GM19240 (cell line): ENCODE measurements at regions not wholly inside any gene's neighbourhood (a gene's known extent, or its start where the extent isn't known, plus 50 kb on each side); places are given as distances from the start of the nearest gene placed in this dataset.

Experiments
- DNase-seq: peaks from one replicate; pipeline ENCODE4 v3.0.0; 2011; ENCODE audit warnings: low spot score; ENCODE audit not compliant: insufficient read length

DNA sequence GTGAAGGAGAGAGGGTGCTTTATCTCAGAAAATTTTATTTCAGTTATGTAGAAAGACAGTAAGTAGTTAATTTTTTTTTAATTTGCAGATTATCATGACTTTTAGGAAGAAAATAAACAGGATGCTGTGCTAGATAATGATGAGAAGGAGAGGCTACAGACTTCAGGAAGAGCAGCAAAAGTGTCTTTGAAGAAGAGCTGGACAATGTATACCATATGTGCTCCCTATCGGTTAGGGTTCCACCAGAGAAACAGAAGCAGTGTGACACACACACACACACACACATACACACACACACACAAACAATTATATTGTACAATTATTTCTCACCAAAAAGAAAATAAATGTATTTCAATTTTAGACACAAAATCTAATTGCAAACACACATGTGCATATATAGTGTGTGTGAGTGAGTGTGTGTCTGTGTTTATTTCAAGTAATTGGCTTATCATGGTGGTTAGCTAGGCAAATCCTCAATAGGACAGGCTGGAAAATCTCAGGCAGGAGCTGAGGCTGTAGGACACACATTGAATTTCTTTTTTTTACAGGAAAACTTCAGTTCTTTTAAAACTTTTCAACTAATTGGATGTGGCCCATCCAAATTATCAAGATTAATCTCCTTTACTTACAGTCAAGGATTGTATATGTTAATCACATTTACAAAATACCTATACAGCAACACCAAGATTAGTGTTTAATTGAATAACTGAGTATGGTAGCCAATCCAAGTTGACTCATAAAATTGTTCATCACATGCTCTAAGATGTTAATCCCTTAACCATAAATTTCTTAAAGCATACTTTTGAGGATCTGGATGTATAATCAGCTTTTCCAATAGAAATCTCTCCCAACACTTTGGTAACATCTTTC is 235.8 kb upstream of the DCN start:
- no peak for DNase-seq

GRCh38 chr12:91417650-91418049 is 235.0 kb upstream of the DCN start:
- no peak for DNase-seq

DNA sequence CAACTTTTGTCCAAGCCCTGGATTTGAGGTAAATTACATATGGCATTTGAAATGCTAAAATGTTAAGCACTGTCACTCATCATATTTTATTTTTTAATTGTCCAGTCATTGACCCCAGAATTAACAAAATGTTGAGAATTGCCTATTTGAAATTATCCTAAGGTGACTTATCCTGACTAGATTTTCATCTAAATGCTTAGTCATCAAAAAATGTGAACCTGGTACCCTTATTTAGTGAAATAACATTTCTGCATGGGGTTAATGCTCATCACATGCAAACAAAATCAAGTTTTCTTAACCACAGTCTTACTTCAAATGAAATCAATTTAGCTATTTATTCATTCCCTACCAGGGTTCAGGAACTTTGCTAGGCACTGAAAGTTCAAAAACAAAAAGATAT is 232.0 kb upstream of the DCN start:
- DNase-seq = no peak

GRCh38 chr12:91413581-91414546 is 231.2 kb upstream of the DCN start:
- no peak for DNase-seq

DNA sequence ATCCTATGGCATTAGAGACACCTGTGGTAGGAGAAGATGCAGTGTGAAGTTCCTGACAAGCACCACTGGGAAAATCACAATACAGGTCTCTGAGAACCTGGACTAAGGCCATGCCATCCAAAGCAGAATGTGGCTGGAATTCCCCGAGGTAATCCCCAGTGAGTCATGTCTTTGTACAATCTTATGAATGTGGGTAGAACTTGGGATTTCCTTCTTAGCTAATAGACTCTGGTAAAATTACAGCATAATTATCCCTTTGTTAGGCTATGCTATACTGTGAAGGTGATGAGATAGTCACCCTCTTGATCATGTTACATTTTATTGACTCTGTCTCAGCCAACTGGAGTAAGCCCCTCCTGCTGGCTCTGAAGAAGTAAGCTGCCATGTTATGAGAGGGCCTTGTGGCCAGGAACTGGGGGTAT is 224.3 kb upstream of the DCN start:
- DNase-seq = no peak

- no peak for DNase-seq
Observed at GRCh38 chr12:91404441-91404840, 221.8 kb upstream of the DCN start.

- DNase-seq = no peak
Observed at GRCh38 chr12:91401190-91401589, 218.6 kb upstream of the DCN start.

GRCh38 chr12:91400271-91400670 is 217.7 kb upstream of the DCN start:
- no peak for DNase-seq

DNA sequence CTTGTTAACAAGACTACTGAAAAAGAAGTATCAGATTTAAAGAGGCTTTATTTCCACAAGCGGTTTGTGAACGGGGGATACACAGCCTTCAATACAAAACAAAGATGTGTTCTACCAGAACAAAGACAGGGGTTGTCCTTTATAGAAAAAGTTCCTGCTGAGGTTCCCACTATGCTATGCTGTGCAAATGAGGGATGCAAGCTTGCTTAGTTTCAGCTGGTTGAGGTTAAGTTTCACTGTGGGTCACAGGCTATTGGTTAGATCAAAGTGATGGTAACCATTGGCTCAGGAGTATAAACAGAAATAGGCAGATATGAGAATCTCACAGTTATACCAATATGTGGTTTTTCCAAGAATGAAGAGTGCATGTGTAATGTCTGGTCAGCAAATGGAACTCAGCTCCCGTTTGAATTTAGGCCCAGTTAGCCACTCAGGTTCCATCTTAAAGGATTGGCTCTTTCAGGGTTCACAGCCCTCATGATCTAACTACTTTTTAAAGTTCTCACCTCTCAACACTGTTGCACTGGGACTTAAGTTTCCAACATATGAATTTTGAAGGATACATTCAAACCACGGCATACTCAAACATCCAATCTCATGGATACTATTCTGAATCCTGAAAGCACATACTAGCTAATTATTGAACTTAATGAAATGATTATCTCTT is 215.4 kb upstream of the DCN start:
- no peak for DNase-seq

DNA sequence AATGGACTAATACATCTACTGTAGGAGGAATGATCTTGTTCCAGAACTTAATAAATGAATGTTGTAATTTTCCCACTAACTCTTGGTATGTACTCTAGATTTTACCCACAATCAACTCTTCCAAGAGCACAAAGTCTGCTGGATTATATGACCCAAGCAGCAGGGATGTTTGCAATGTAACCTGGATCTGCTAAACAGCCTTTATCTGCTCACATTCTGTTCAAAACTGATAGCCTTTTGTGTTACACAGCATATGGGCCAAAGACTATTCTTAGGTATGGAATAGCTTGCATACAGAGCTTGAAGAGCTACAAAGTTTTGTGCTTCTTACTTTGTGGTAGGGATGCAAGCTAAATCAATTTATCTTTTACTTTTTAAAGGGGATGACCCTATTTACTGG is 213.7 kb upstream of the DCN start:
- no peak for DNase-seq

DNA sequence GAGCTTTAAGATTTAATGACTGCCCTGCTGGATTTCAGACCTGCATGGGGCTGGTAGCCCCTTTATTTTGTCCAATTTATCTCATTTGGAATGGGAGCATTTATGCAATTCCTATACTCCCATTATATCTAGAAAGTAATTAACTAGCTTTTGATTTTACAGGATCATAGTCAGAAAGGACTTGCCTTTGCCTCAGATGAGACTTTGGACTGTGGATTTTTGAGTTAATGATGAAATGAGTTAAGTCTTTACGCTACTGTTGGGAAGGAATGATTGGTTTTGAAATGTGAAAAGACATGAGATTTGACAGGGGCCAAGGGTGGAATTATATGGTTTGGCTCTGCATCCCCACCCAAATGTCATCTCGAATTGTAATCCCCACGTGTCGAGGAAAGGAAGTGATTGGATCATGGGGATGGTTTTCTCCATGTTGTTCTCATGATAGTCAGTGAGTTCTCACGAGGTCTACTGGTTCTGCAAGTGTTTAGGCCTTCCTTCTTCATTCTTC is 213.1 kb upstream of the DCN start:
- no peak for DNase-seq

GRCh38 chr12:91394903-91395302 is 212.3 kb upstream of the DCN start:
- no peak for DNase-seq

- DNase-seq = no peak
Observed at GRCh38 chr12:91388573-91388972, 206.0 kb upstream of the DCN start.

DNA sequence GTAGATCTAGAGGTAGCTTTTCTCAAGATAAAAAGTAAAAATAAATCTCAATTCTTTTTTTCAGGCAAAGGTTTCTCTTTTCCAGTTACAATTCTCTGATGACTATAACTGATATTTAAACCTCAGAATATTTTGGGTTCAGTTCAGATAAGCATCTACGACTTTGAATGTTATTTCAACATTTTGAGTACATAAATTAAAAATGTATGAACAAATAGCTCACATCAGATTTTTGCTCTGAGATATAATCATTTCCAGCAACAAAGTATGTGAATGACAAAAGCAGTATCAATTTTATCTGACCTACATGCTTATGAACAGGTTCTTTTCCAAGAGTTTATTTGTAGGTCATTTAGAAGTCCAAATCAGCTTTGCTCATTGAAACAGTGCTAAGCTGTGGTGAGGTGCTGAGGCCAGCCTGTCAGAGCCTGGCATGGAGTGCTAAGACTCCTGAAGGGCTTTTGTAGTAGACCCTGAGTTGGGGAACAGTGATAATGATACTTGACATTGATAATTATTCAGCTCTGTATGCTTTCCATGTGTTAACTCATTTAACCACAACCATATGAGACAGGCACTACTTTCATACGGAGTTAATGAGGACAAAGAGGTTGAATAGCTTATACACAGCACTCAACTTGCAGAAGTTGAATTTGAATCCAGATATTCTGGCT is 205.0 kb upstream of the DCN start:
- no peak for DNase-seq

- no peak for DNase-seq
Observed at GRCh38 chr12:91384806-91385205, 202.2 kb upstream of the DCN start.

- DNase-seq = no peak
Observed at GRCh38 chr12:91384366-91384765, 201.7 kb upstream of the DCN start.

GRCh38 chr12:91383099-91383498 is 200.5 kb upstream of the DCN start:
- no peak for DNase-seq

DNA sequence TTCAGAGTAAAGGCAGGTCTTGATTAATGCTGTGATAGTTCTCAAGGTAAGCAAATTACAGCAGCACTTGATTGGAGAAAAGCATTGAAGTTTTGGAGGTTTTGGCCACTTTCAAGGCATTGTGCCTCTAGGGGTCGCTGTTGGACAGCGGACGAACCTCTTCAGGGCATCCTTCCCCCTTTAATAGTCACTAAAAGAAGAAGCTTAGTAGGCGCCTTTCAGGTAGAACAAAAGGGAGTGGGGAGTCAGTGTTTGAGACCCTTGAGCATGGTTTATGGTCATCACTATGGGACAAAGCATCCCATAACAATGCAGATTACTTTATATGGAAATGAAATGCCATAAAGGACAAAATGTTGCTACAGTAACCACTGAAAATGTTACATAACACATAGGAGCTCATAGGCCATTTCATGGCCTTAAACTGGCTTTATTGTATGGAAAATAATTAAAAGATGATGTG is 199.5 kb upstream of the DCN start:
- DNase-seq = no peak

DNA sequence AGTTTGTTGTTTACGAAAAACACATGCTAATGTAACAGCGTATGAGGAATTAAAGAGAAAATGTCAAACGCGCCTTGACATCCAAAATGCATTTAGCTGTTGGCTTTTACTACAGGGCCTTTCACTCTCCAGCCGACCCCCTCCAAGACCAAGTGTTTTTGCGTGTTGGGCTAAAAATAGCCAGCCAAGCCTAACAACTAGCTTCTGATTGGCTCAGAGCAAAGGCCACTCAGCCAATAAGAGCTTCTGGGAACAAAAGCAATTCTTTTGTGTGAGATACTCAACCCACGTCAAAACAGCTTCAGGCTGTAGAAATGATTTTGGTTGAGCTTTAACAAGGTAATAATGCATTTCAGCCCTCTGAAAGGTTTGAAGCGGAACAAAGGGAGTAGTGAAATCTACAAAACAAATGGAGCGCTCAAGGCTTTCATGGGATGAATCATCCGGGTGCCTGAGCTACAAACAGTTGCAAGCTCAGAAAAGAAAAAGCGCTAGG is 198.7 kb upstream of the DCN start:
- DNase-seq = no peak

DNA sequence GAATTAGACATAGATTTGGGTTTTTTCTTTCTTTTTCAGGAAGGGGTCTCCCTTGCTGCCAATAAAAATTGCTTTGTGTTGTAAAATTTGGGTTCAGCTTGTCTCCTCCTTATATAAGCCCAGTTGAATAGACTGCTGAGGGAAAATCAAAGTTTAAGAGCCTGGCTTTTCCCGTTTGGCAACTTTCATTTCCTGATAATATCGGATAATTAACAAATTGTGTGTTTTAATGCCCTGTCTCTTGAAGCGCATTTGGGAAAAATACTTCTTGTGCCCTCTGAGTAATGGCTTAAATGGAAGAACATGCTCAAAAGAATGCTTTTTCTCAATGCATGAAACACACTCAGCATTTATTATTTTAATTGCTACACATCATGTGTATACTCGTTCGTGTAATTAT is 198.0 kb upstream of the DCN start:
- DNase-seq = no peak
